OCI-LY7 (cell line): ENCODE measurements at regions not wholly inside any gene's neighbourhood (a gene's known extent, or its start where the extent isn't known, plus 50 kb on each side); places are given as distances from the start of the nearest gene placed in this dataset.

Experiments used
- BruUV-seq: library from RNA; stranded (reverse); fragments of 400-500 nt; replicated peaks from 2 replicates; lab custom pipeline; 2021; lab: Mats Ljungman, UMichigan
- CTCF ChIA-PET: fragments of 300-600 bp; sonication (Branson Sonifier 250); formaldehyde crosslinking; loops from one replicate; lab custom pipeline; 2022; ENCODE audit warnings: antibody characterized with exemption; ENCODE audit not compliant: unreplicated experiment; lab: Charles Lee
- POLR2A ChIA-PET: fragments of 300-600 bp; sonication (Branson Sonifier 250); formaldehyde crosslinking; loops from one replicate; lab custom pipeline; 2022; ENCODE audit warnings: antibody characterized with exemption; lab: Charles Lee
- DNase-seq: peaks from one replicate; pipeline ENCODE4 v3.0.0-alpha.2; 2015; ENCODE audit warnings: low spot score
- H2AFZ ChIP-seq: fragments of 200-600 bp; sonication (generic), shearing (Covaris generic); 2 replicates; pipeline ENCODE4 v1.6.1; 2014; ENCODE audit warnings: mild to moderate bottlenecking, antibody characterized with exemption, low read length, moderate library complexity
- H3K27ac ChIP-seq: fragments of 200-600 bp; sonication (generic); 2 replicates; pipeline ENCODE4 v1.5.1; 2014; ENCODE audit warnings: mixed run types, low read depth, mild to moderate bottlenecking, moderate library complexity, low read length, inconsistent platforms; ENCODE audit not compliant: poor library complexity, severe bottlenecking
- H3K36me3 ChIP-seq: fragments of 200-600 bp; sonication (generic); 2 replicates; pipeline ENCODE4 v1.6.1; 2014; ENCODE audit warnings: mild to moderate bottlenecking, antibody characterized with exemption, low read length, moderate library complexity, mixed read lengths; ENCODE audit not compliant: insufficient read depth
- H3K4me1 ChIP-seq: fragments of 200-600 bp; sonication (generic); 2 replicates; pipeline ENCODE4 v1.5.1; 2014; ENCODE audit warnings: mild to moderate bottlenecking, low read length; ENCODE audit not compliant: insufficient read depth, poor library complexity, severe bottlenecking
- H3K4me2 ChIP-seq: fragments of 200-600 bp; sonication (generic); 2 replicates; pipeline ENCODE4 v1.6.1; 2014; ENCODE audit warnings: mild to moderate bottlenecking, low read length
- H3K4me3 ChIP-seq: fragments of 200-600 bp; sonication (generic); 2 replicates; pipeline ENCODE4 v1.5.1; 2014; ENCODE audit warnings: mild to moderate bottlenecking, low read depth, low read length; ENCODE audit not compliant: poor library complexity, severe bottlenecking
- H3K79me2 ChIP-seq: fragments of 200-600 bp; sonication (generic); 2 replicates; pipeline ENCODE4 v1.6.1; 2016; ENCODE audit warnings: low read depth, mild to moderate bottlenecking, low read length, moderate library complexity, mixed read lengths; ENCODE audit not compliant: insufficient read depth
- H3K9me2 ChIP-seq: fragments of 200-600 bp; sonication (generic); 2 replicates; pipeline ENCODE4 v1.6.1; 2016; ENCODE audit warnings: mild to moderate bottlenecking, low read length, mixed read lengths; ENCODE audit not compliant: insufficient read depth
- H3K9me3 ChIP-seq: fragments of 200-600 bp; sonication (generic); 2 replicates; pipeline ENCODE4 v1.6.1; 2014; ENCODE audit warnings: mild to moderate bottlenecking, mixed run types, low read length, mixed read lengths
- H4K20me1 ChIP-seq: fragments of 200-600 bp; sonication (generic); 2 replicates; pipeline ENCODE4 v1.6.1; 2014; ENCODE audit warnings: mild to moderate bottlenecking, antibody characterized with exemption, low read length, moderate library complexity, mixed read lengths; ENCODE audit not compliant: insufficient read depth
- CTCF ChIP-seq: fragments of 200-600 bp; sonication (generic); conservative IDR thresholded peaks from 2 replicates; pipeline ENCODE4 v1.5.1; 2014; ENCODE audit warnings: mild to moderate bottlenecking, antibody characterized with exemption, low read length, moderate library complexity, mixed read lengths
- EZH2phosphoT487 ChIP-seq: fragments of 200-600 bp; sonication (generic); IDR thresholded peaks from 2 replicates; pipeline ENCODE4 v1.6.1; 2018; ENCODE audit warnings: low read depth, borderline replicate concordance, mild to moderate bottlenecking, mixed run types, antibody characterized with exemption, low read length, moderate library complexity, mixed read lengths
- intact Hi-C: fragments of 100-400 bp; cut with micrococcal nuclease; formaldehyde crosslinking; loops from one replicate; pipeline ENCODE4 v1.10.0; 2022; ENCODE audit not compliant: unreplicated experiment

GRCh38 chr1:82848043-82848442, 1047.3 kb downstream of the ADGRL2 start:
- H3K79me2 ChIP-seq, result no peaks in the 10 kb centered on the region
- no peaks in the 10 kb centered on the region for H4K20me1 ChIP-seq
- TF ChIP-seq CTCF, result no peak
- no peak for TF ChIP-seq EZH2phosphoT487
- H3K4me3 ChIP-seq, result no peak overlapping the region
- H3K4me2 ChIP-seq, result no peak overlapping the region
- H3K9me3 ChIP-seq, result no peaks in the 10 kb centered on the region
- H3K36me3 ChIP-seq, result no peaks in the 10 kb centered on the region
- ChIA-PET CTCF (no interaction called here), POLR2A (interaction anchor here (0.7 kb wide), 1 partner anchor 77 kb away, joined by 3 read pairs; no protein-coding TSS in a partner anchor)
- no peaks in the 10 kb centered on the region for H3K4me1 ChIP-seq
- DNase-seq, result no peak
- no peaks in the 10 kb centered on the region for H3K9me2 ChIP-seq
- no peak overlapping the region for H3K27ac ChIP-seq
- BruUV-seq, result no TSS peak
- intact Hi-C loops, result no loop called here
- H2AFZ ChIP-seq, result no peak overlapping the region

GRCh38 chr1:82845866-82846265, 1045.1 kb downstream of the ADGRL2 start:
- no peak overlapping the region for H3K27ac ChIP-seq
- H3K4me3 ChIP-seq, result no peak overlapping the region
- no peaks in the 10 kb centered on the region for H3K79me2 ChIP-seq
- intact Hi-C loops, result no loop called here
- H3K9me3 ChIP-seq, result no peaks in the 10 kb centered on the region
- ChIA-PET CTCF (no interaction called here), POLR2A (no interaction called here)
- no peak for DNase-seq
- no TSS peak for BruUV-seq
- no peak overlapping the region for H2AFZ ChIP-seq
- no peak for TF ChIP-seq CTCF
- TF ChIP-seq EZH2phosphoT487, result no peak
- H4K20me1 ChIP-seq, result no peaks in the 10 kb centered on the region
- H3K36me3 ChIP-seq, result no peaks in the 10 kb centered on the region
- no peaks in the 10 kb centered on the region for H3K9me2 ChIP-seq
- no peak overlapping the region for H3K4me2 ChIP-seq
- no peaks in the 10 kb centered on the region for H3K4me1 ChIP-seq

- DNase-seq, result no peak
- Histone ChIP-seq H3K79me2 (no peaks in the 10 kb centered on the region), H3K27ac (no peak overlapping the region), H3K4me3 (no peak overlapping the region), H3K9me2 (no peaks in the 10 kb centered on the region), H2AFZ (no peak overlapping the region), H3K4me1 (no peaks in the 10 kb centered on the region), H3K36me3 (no peaks in the 10 kb centered on the region), H3K4me2 (no peak overlapping the region), H4K20me1 (no peaks in the 10 kb centered on the region), H3K9me3 (no peaks in the 10 kb centered on the region)
- intact Hi-C loops, result no loop called here
- BruUV-seq, result no TSS peak
- CTCF ChIA-PET, result no interaction called here
- POLR2A ChIA-PET, result no interaction called here
- TF ChIP-seq CTCF (no peak), EZH2phosphoT487 (no peak)
Measured at GRCh38 chr1:82844911-82845827, 1044.4 kb downstream of the ADGRL2 start.
